ENCODE measurements at regions not wholly inside any gene's neighbourhood (a gene's known extent, or its start where the extent isn't known, plus 50 kb on each side); places are given as distances from the start of the nearest gene placed in this dataset.
"Not testable (repeated sequence)": the region's sequence is repeated elsewhere in the genome, so short reads cannot be mapped to it uniquely, and the experiment has no call there.

DNA sequence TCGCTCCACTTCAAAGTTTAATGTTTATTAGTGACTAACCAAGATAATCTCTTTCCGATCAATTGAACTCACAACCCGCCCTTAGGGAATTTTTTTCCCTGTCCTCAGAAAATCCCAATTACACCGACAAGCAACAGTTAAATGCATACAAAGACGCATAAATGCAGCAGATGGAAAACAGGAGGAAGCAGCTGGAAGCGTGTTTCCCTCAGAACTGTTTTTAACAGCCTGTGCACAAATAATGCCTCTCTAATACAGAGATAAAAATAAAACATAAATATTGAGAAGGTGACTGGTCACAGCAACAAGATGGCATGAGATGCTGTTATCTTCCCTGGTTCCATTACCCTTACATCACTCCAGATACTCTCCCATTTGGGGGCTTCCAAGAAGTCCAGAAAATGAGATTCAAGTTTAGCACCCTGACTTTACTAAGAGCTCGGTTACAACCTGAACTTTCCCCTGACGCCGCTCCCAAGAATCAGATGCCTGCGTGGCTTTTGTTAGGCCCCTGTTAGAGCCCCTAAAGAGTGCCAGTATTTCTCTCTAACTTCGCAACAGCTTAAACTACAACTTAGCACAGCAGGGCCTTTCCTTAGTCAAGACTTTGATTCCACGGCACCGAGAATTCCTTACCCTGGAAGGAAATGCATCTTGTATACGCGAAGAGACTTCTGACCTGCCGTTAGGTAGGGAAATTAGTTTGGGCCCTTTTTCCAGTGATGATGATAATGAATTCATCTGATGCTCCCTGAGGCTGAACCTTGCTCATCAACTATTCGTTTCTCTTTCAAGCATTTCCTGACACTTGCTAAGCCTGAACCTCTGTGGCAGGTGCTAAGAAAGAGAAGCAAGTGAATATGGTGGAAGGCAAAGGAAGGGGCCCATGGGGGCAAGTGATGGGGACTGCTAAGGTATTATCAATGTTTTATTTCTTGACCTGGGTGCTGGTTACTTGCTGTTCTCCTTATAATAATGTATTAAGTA, 137.7 kb upstream of the SMYD2 start:
- no peak for DNase-seq (ENCODE audit: low read depth)

DNA sequence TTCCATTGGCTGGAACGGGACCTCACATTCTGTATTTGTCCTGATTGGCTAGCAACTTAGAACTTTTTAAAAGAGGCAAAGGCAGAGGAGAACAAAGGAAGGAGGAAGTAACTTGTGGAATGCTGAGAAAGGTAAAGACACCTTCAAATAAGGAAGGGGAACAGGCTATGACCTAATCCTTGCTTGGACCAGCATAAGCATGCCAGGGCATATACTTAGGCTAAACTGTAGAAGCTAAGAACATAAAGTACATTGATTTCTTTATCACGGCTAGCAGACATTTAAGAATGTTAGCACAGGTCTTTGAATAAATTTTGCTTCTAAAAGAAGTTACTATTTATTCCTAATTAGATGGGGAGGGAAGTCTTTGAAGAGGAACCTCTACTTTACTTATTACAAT, 136.4 kb upstream of the SMYD2 start:
- DNase-seq (ENCODE audit: low read depth) = not testable (repeated sequence)

DNA sequence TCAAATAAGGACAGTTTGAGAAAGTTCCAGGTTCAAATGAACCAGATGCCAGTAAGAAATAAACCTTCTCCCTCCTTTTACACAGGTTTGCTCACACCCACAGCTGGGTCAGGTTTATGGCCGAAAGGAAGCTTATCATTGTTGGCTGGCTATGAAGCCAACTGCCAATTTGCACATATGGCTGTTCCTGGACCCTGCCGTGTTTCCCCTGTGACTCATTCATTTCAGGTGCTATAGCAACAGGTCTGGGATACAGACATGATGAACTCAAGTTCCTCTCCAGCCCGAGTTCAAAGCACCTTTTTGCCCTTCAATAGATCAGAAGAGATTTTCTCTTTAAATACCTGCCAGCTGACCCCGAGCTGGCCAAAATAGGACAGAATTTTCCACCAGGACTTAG, 134.4 kb upstream of the SMYD2 start:
- DNase-seq (ENCODE audit: low read depth) = peak; percentile 54

DNA sequence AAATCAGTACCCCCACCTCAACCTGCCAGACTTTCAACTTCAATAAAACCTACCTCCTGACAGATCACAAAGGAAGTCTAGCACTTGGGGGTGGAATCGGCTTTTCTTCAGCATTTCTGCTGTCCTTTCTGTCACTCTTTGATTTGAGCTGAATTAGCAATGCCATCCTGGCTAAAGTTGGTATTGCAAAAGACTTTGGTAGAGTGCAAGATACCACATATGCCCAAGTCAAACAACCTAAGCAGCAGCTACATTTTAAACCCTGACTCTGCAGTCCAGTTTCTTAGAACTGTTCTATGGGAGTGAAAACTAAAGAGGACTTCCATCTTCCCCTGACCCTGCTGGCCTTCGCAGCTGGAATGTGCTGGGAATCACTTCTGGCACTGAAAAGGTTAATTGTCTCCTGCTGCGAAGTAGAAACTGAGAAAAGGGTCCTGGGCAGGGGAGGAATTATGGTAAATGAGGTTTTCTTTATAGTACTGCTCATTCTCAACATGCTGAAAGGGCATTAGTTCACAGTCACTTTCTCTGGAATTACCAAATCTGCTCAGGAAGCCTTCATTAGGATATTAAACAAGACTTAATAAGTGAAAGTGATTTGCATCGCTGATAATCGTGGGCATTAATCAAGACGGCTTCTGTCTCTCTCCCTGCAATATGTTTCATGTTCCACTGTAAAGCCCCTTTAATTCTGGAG, 126.2 kb upstream of the SMYD2 start:
- no peak for DNase-seq (ENCODE audit: low read depth)

DNA sequence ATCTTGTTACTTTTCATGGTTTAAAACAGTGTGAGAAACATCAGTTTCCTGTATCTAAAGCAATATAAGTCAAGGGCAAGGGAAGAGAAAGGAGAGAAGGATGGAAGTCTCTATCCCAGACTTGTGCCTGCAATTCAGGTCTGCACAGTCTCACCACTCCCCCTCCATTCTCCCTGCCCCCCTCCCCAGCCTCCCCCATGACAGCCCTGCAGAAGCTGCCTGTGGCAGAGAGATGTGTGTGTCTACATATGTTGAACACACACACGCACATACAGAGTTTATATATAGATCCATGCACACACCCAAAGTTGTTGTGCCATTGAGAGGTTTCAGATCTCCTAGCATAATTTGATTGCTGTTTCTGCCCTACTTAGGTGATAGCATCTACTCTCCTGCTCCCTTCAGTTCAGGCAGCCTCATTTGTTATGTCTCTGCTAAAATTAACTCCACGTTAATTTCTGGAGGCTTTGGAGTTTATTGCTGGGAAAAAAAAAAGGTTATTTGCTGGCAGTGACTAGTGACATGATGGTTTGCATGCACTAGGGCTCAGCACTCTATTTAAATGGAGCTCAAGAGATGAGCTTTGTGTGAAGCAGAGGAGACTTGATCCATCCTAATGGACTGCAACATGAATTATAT, 124.9 kb upstream of the SMYD2 start:
- DNase-seq (ENCODE audit: low read depth) = no peak

DNA sequence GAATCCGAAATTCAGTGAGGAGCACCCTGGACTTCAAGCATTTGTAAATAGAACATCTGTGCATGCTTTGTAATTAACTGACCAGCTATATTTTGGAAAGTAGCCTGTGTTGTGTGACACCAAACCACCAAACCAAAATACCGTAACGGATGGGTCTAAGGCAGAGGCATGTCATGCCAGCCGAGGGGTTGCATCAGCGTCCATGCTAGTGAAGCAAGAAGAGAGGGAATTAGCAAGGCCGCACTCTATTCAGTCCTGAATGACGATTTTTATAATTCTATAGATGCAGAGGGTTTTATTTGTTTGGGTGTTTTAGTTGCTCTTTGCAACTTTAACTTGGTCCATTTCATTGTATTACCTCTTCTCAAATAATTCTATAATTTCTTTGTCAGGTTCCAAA, 116.8 kb upstream of the SMYD2 start:
- DNase-seq (ENCODE audit: low read depth) = no peak

DNA sequence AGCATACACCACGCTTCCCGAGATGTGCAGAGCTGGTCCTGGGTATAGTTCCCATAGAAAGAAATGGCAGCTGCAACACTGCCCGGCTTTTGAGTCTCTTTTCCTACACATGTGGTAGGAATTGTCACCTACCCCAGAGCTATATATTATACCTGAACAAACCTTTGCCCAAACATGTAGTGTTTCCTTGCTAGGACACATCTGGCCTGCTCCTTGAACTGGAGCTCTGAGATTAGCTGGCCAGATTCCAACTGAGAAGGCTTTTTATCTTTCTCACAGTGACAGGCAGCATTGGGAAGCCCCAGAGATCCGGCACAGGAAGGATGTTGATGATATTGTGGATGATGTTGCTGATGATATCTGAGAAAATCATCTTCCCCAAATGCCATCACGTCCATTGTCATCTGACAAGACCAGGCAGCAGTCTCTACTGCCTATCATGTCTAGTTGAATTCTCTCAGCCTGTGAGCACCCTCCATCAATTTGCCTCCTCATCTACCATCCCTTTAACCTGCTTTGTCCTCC, 115.0 kb upstream of the SMYD2 start:
- DNase-seq (ENCODE audit: low read depth) = no peak

DNA sequence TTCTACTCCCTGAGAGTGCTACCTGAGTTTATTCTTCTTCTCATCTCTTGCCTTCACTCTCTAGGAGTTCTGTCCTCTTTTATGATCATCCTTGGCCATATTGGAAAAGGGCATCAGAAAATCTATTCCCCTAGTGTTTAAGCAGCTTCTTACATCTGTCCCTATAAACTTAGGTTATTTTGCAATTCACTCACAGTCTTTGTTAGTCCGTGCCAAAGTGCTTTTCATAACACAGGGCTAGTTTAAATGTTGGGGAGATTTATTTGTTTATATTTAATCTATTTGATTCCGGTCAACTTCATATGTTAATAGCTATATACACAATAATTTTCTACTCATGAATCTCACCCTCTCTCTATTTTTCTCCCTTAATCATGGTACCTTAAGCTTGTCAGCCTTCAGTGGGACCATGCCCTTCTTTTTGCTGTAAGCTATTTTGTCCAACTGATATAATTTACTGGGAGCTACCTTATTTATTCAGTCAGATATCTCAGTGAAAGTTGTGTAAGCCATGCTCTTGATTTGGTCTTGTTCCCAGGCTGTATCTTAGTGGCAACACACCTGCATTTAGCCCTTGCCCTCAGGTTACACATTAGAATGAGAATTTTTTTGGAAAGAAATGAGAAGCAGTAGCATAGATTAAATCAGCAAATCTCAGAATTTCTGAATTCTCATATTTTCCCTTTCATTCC, 106.3 kb upstream of the SMYD2 start:
- DNase-seq (ENCODE audit: low read depth) = no peak

DNA sequence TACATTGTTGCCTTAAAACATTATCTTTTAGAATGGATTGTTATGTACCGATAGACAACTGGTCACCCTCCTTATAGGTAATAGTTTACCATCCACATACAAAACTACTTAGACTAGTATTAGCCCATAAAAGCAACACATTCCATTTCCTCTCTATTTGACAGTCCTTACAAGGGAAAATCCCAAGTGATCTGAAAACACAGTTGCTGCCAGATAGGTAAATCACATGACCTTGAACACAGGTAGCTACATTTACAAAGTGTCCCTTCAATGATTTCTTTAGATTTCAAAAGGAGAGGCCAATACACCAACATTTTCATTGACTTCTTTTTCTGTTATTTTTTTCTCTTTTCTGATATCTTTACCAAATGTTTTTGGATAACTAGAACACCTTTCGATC, 102.9 kb upstream of the SMYD2 start:
- no peak for DNase-seq (ENCODE audit: low read depth)

DNA sequence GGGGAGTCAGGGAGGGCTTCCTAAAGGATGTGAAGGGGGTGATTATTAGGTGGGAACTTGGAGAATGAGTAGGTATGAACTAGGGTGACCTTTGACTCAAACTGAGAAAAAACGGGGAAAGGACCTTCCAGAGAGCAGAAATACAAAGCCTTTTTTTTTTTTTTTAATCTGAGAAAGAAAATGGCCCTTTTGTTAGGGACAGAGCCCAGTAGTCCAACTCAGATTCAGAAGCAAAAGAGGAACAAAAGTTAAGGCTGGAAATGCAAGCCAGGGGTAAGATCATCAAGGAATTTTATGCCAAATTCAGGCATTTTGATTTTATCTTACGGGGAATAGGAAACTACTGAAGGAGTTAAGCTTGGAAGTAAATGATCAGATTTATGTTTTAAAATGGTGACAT, 96.0 kb upstream of the SMYD2 start:
- DNase-seq (ENCODE audit: low read depth) = no peak

DNA sequence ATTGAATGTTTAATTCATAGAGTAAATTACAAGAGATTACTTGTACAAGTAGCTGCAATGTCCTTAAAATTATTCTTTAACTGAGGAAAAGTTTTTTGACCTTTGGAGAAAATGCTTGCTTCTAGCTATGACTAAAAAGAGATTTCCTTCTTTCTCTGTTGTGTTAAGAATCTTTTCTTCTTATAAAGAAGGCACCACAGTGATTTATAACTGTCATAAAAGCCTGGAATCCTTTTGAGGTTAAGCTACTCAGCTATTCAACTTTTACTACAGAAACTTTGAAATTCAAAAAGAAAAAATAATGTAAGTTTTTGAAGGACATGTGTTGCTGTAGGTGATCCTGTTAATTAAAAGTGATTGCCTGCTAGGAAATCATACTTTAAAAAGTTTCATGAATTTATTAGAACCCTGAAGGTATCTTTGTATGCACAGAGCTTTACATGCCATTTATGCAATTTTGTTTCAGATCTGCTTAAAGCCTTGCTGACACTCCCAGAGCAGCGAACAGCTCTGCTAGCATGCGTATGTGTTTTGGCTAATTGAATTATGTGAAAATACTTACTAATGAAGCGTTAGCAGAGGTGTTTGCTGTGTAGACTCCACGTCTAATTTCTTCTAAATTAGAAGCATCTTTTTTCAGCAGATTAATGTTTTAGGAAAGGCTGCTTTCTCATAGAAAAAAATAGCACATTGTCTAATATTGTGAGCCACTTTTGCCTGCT, 94.7 kb upstream of the SMYD2 start:
- no peak for DNase-seq (ENCODE audit: low read depth)

DNA sequence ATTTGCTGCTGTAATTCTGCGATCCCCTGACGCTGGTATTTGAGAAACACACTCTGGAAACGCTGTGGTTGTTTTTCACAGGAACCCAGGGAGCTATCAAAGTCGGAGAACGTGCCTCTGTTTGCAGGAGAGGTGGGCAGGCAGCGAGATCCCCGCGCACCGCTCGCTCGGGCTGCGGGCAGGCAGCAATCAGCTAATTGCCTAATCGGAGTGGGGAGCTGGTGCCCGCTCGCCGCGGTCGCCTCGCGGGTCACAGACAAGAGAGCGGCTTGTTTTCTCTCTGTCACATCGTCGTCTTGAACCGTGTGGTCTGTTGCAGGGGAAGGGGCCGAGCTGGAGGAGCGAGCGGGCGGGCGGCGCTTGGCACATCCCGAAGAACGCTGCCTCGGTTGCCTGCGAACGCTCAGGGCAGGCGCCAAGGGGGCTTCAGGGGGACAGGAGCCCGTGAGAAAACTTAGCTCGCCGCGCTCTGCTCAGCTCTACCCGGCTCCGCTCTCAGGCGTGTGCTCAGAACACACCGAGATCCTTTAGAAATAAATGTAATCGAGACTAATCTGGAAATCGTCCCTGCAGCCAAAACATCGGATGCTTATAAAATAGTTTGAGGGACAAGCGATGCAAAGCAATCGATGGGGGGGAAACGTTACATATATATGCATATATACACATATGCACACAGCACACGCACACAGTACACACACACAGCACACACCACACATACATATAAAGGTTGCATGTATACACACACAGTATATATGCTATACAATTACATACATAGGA, 93.6 kb upstream of the SMYD2 start:
- DNase-seq (ENCODE audit: low read depth) = no peak

DNA sequence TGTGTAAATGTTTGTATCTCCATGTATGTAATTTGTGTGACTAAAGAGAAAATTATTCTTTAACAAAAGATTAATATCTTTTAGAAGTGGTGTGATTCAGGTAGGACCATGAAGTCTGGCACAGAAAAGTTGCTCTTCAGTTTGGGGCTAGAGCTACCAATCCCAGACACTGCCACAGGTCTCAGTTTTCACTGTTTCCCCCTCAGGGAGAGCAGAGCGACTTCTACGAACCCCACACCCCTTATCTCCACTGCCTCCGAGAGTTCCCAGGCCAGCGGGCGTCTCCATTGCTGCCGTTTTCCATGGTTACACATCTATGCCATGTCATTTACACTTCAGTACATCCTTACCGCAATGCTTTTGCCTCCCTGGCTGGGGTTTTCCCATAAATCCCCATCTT, 93.0 kb upstream of the SMYD2 start:
- no peak for DNase-seq (ENCODE audit: low read depth)

DNA sequence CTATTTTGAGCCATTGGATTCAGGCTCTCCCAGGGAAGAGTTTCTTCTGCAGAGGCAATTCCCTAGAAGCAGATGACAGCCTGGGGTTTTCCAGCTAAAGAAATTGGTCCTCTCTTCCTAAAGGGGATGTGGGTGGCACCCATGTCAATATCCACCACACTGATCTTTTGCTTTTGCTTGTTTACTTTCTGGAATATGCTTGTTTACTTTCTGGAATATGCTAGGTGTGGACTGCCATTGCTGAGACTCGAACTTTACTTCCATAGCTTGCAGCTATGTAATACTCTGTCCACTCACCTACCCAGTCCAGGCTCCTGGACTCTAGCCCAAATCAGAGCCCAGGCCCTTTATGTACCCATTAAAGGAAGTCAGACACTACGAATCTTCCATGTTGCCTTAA, 92.1 kb upstream of the SMYD2 start:
- no peak for DNase-seq (ENCODE audit: low read depth)

DNA sequence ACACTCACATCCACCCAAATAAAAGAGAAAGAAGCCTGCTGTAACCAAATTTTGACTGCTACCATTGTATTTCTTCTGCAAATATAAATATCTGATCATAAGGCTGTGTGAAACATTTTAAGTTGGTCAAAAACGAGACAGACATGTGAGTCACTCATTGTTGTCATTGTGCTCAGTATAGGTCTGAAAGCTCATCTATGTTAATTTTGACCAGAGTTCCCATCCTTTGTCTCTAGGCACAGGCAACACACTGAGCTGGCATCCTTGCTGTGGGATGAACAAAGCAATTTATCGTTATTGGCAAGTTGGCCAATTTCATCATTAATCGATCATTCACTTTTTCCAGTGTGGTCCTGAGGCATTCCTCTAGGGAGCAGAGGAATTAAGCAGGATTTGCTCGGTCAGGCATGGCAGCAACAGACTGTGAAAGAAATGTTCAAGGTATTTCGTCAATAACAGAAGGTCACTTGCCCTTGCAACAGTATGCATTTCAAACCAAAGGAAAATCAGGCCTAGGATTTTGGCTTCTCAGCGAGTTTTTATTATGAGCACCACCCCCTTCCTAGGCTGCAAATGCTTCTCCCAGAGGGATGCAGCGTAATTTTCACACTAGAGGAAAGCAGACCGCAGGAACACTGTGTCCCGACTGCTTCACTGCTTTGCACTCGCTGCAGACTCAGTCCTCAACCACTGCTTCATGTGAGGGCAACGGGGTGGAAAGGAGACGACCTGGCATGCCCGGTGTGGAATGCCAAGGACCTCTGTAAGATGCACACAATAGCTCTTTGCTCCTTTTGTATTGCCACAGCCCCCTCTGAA, 87.9 kb upstream of the SMYD2 start:
- DNase-seq (ENCODE audit: low read depth) = no peak

DNA sequence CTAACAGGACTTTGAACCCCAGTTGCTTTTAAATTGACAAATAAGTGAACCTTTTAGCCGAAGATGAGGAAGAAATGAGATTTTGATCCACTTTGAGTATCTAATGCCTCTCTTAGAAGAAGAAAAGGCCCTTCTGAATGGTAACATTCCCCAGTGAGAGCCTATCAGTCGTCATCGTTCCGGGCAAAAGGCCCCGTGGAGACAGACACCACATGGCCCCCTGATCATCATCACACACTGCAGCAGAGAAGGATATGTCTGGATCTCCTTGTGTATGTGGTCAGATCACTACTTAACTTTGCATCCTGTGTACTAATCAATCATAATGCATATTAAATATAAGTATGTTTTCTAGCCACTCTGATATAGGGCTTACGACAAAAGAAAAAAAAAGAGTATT, 87.3 kb upstream of the SMYD2 start:
- DNase-seq (ENCODE audit: low read depth) = no peak

DNA sequence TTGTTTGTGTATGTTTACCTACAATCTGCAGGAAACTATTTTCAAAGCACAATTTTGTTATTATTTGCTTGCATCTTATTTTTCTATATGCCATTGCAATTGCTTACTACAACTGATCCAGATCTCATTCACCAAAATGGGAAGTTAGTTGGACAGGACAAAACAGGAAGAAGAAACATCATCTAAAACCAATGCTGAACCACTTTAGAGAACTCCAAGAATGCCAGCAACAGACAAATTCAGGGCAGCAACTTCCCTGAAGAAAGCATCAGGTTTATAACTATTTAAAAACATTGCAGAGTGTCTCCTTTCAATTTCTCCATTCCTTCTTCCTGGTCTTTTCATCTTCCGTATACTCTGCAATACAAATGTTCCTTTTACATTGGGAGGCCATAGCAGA, 82.4 kb upstream of the SMYD2 start:
- no peak for DNase-seq (ENCODE audit: low read depth)

DNA sequence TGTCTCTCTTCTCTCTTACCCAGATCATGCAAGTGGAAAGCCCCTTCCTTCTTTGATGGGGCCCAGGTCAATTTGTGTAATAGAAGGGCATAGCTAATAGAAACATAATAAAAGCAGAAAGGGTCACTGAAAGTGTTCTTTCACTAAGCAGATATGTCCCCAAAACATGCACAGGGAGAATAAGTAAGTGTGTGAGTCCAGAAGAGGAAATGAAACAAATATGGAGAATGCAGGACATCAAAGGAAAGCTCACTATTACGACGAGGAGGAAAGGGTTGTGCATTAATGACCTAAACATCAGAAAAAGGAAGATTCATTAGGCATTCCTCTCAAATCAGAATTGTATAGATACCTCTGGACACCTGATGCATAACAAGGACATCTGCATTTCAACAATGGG, 81.4 kb upstream of the SMYD2 start:
- DNase-seq (ENCODE audit: low read depth) = no peak

DNA sequence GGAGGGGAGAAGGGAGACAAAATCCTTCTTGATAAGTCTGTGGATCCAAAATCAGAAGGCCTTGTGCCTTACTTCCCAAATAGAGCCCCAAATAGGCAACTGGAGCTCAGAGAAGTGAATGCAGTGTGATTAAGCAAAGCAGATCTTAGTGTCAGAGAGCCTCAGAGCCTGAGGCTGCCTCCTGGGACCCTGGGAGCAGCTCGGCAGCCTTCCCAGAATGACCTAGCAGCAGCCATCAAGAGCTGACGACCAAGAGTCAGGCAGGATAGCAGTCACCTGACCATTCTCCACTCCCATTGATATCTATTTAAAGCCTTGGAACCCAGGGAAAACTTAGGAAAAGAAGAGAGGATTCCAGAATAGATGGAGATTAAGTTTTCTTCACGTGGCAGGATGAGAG, 78.0 kb upstream of the SMYD2 start:
- no peak for DNase-seq (ENCODE audit: low read depth)

DNA sequence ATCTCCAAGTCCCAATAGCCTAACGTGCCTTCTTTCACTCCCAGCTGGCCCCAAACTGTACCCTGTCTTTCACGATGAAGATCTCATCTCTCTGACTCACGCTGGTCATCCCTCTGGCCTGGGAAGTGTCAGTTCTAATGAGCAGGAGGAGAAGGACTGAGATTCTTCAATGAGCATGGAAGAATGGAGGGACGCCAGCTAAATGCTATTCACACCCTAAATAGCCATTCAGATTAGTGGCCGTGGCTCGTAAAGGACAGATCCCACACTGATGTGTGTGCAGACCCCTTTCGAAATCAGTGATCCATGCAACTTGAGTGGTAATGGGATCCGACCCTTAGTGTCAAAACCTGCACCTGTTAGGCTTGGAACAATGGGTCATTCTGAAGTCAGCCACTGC, 75.9 kb upstream of the SMYD2 start:
- DNase-seq (ENCODE audit: low read depth) = no peak
